ENCODE measurements at regions not wholly inside any gene's neighbourhood (a gene's known extent, or its start where the extent isn't known, plus 50 kb on each side); places are given as distances from the start of the nearest gene placed in this dataset.

- DNase-seq: no peak
Observed at GRCh38 chr16:85190572-85190971, 78.3 kb upstream of the CIBAR2 start.

- no peak for DNase-seq
Observed at GRCh38 chr16:85191341-85191965, 79.2 kb upstream of the CIBAR2 start.

- peak; percentile 46 for DNase-seq
Observed at GRCh38 chr16:85192238-85193114, 80.2 kb upstream of the CIBAR2 start.

- DNase-seq: no peak
Observed at GRCh38 chr16:85193115-85193493, 80.8 kb upstream of the CIBAR2 start.

- DNase-seq: no peak
Observed at GRCh38 chr16:85193876-85194275, 81.6 kb upstream of the CIBAR2 start.

- DNase-seq: no peak
Observed at GRCh38 chr16:85194307-85195270, 82.3 kb upstream of the CIBAR2 start.

- no peak for DNase-seq
Observed at GRCh38 chr16:85195271-85195647, 83.0 kb upstream of the CIBAR2 start.

- DNase-seq: no peak
Observed at GRCh38 chr16:85195900-85196772, 83.9 kb upstream of the CIBAR2 start.

GRCh38 chr16:85196976-85197375, 84.7 kb upstream of the CIBAR2 start:
- DNase-seq: no peak

- no peak for DNase-seq
Observed at GRCh38 chr16:85197611-85198566, 85.6 kb upstream of the CIBAR2 start.

- no peak for DNase-seq
Observed at GRCh38 chr16:85199069-85199725, 86.9 kb upstream of the CIBAR2 start.

GRCh38 chr16:85199880-85200279, 87.6 kb upstream of the CIBAR2 start:
- DNase-seq: no peak

- DNase-seq: no peak
Observed at GRCh38 chr16:85200471-85201278, 88.4 kb upstream of the CIBAR2 start.

GRCh38 chr16:85201574-85201973, 89.3 kb upstream of the CIBAR2 start:
- DNase-seq: no peak

- DNase-seq: no peak
Observed at GRCh38 chr16:85202051-85202601, 89.9 kb upstream of the CIBAR2 start.

GRCh38 chr16:85202631-85203461, 90.6 kb upstream of the CIBAR2 start:
- DNase-seq: no peak

GRCh38 chr16:85203462-85203813, 91.2 kb upstream of the CIBAR2 start:
- DNase-seq: no peak

- DNase-seq: no peak
Observed at GRCh38 chr16:85204242-85205010, 92.2 kb upstream of the CIBAR2 start.
